Gastrocnemius medialis (tissue), 4 donors: ENCODE measurements at regions not wholly inside any gene's neighbourhood (a gene's known extent, or its start where the extent isn't known, plus 50 kb on each side); places are given as distances from the start of the nearest gene placed in this dataset.

Experiments
- POLR2A ChIP-seq, 2 donors: fragments of 450-650 bp; IDR thresholded peaks; one replicate each; pipeline ENCODE4 v1.6.1; 2017; ENCODE audit warnings: antibody characterized with exemption in 2 of 2, mild to moderate bottlenecking in 2 of 2, moderate library complexity in 2 of 2
- TF ChIP-seq, protein P1 (sequence below), 5 experiments: fragments of 450-650 bp in 3 of 5; fragments of 200-600 bp in 2 of 5; sonication (generic) in 2 of 5; IDR thresholded peaks in 4 of 5; conservative IDR thresholded peaks in 1 of 5; 1 replicate in 4 of 5; 2 replicates in 1 of 5; pipeline ENCODE4 v1.5.1; 2016 to 2019; ENCODE audit warnings: antibody characterized with exemption in 5 of 5, mild to moderate bottlenecking in 3 of 5, moderate library complexity in 3 of 5

DNA sequence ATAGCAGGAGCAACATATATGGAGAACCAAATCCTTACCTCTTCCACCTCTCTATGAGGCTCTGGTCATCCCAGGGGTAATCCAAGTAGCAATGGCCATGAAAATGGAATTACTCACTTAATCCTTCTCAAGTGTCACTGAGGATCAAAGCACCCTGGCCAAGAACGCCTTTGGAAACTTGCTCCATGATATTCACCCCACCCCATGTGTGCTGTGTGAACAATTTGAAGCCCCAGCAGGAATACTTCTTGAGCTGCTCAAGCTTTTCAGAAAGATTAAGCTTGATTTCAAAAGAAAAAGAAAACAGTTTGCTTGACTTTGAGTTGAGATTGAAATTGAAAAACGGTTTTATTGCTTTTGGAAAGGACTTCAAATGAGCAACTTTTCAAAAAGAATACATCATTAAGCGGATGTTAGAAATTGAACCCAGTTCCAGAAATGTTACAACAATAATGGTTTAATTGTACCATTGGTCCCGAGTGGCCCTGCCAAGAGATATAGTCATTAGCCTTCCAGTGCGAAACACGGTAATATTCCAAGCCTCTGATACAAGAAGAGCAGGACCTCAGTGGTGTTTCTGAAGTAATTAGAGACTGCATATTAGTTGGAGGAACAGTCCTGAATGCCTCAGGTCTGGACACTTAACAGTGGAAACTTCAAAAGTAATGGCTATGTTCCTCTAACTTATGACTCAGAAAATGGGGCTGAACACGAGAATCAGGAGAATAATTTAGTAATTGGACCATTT, 208.1 kb downstream of the NEBL start:
- TF ChIP-seq, protein P1, sequence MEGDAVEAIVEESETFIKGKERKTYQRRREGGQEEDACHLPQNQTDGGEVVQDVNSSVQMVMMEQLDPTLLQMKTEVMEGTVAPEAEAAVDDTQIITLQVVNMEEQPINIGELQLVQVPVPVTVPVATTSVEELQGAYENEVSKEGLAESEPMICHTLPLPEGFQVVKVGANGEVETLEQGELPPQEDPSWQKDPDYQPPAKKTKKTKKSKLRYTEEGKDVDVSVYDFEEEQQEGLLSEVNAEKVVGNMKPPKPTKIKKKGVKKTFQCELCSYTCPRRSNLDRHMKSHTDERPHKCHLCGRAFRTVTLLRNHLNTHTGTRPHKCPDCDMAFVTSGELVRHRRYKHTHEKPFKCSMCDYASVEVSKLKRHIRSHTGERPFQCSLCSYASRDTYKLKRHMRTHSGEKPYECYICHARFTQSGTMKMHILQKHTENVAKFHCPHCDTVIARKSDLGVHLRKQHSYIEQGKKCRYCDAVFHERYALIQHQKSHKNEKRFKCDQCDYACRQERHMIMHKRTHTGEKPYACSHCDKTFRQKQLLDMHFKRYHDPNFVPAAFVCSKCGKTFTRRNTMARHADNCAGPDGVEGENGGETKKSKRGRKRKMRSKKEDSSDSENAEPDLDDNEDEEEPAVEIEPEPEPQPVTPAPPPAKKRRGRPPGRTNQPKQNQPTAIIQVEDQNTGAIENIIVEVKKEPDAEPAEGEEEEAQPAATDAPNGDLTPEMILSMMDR (IDR thresholded peaks at IDR 0.05 in 4 of 5, conservative IDR thresholded peaks at IDR 0.05 in 1 of 5), result no peak
- no peak for TF ChIP-seq POLR2A (IDR thresholded peaks at IDR 0.05)
